Stimulated activated CD4-positive, alpha-beta T cell treated with anti-CD3 and anti-CD28 coated beads, Interleukin-1b, Interleukin-23, amount 100 ng/mL, for 4 hours (primary cell): ENCODE measurements at regions not wholly inside any gene's neighbourhood (a gene's known extent, or its start where the extent isn't known, plus 50 kb on each side); places are given as distances from the start of the nearest gene placed in this dataset.

Experiments
- DNase-seq, 2 donors: peaks; one replicate each; pipeline ENCODE4 v3.0.0-alpha.2; 2020; ENCODE audit warnings: low read depth in 2 of 2

DNA sequence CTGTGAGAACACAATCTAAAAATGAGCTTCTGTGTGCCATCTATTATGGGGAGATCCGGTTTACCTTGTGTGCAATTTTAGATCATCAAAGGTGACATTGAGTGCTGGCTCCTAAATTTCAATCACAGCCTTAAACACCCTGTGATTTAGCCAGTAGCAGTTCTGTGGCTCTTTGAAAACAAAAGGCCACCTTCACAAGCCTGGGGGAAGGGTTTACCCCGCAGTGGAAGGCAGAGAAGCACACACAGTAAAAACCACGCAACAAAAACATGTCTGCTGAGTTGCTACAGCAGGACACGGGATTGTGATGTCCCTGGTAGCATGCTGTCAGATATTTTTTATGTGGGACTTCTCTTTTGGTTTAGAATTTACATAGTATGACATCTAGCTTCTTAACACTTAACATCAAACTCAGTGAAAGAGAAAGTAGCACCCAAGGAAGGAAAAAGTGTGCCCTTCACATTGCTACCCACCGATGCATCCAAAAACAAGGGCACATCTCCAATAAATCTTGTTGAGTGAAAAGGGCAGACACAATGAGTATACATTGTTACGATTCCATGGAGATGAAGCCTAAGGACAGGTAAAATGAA, 56.1 kb upstream of the RNF152 start:
- DNase-seq = no peak

DNA sequence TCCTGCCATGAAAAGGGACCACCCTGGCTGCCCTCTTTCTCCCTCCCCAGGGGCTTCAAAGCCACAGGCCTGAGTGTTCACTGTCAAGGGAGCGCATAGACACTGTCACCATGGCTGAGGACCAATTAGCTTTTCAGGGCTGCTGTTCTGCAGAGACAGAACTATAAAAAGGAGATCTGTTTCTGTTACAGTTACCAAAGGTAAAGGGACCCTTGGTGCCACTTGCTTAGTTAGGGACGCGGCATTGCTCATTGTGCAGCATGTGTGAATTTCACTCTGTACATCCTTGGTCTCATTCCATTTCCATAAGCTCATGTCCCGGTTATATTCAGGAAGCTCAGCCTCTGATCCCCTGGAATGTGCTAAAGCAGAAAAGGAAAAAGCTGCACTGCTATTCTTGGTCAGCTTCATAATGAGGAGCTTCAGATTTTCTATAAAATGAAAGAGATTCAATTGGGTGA, 55.5 kb upstream of the RNF152 start:
- DNase-seq = no peak

DNA sequence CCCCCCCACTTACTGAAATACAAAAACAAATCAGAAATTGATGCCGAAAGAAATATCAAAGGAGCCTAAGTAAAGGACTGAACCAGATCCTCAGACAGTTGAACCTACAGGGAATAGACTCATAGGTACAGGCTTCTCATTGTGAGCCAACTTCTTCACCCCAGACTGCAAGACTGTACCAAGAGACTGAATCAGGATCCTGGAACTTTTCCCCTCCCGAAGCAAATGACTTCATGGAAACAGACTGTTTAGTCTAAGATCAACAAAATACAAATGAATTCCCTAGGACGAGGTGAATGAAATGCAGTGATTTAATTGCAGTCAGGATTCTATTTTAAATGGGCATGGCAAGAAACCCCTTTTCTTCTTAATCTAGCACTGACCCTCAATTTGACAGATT, 53.6 kb upstream of the RNF152 start:
- no peak for DNase-seq

DNA sequence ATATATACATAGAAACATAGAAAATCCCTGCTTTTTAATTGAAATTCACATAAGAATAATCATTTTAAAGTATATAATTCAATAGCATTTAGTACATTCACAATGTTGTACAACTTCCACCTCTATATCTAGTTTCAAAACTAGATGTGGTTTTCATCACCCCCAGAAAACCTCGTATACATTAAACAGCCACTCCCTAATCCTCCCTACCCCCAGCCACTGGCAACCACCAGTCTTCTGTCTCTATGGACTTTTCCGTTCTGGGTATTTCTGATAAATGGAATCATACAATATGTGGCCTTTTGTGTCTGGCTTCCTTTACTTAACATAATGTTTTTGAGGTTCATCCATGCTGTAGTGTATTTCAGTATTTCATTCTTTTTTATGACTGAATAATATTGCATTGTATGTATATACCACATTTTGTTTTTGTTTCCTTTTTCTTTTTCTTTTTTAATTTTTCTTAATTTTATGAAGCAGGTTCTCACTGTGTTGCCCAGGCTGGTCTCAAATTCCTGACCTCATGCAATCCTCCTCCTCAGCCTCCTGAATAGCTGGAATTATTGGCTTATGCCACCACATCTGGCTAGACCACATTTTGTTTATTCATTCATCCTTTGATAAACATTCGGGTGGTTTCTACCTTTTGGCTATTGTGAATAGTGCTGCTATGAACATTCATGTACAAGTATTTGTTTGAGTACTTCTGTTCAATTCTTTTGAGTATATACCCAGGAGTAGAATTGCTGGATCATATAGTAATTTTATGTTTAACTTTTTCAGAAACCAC, 50.6 kb upstream of the RNF152 start:
- no peak for DNase-seq
